NAMALWA (cell line): ENCODE measurements at regions not wholly inside any gene's neighbourhood (a gene's known extent, or its start where the extent isn't known, plus 50 kb on each side); places are given as distances from the start of the nearest gene placed in this dataset.

Experiments used
- DNase-seq: peaks from one replicate; pipeline ENCODE4 v3.0.0-alpha.2; 2015; ENCODE audit warnings: low spot score

DNA sequence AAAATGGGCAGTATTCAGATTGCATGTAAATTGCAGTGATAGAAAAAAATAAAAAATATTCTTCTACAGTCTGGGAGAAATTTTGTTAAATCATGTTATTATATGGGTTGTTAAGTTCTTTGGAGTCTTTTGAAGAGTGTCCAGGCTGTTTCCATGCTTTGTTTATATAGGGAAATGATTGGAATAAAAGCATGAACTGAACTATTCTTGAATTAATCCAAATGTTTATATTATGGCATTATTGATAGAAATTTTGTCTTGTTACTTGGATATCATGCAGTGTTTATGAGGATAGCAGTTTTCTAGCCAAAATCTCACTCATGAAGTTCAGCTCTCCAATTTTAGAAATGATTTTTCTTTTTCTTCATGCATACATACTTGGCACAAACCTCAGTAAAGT, 108.2 kb upstream of the NAV3 start:
- no peak for DNase-seq

DNA sequence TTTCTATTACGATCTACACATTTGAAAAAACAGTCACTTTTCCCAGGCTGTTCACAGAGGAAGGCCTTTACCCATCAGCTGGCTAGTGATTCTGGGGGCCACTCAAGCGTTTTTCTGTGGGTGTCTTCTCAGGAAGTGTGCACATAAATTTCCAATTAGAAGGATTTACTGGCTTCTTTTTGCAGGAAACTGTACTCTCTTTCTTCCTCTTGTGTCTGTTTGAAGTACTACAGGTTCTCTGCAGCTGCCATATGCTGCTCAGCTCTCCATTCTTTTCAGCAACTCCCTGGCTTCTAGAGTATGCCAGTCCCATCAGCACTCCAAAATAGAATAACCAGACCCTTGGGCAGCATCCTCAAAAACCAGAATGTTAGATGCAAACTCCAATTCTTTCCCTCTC, 110.4 kb upstream of the NAV3 start:
- no peak for DNase-seq

- DNase-seq = no peak
Observed at GRCh38 chr12:77710209-77710608, 120.5 kb upstream of the NAV3 start.

GRCh38 chr12:77697126-77697525, 133.6 kb upstream of the NAV3 start:
- DNase-seq = no peak

- no peak for DNase-seq
Observed at GRCh38 chr12:77696183-77696582, 134.5 kb upstream of the NAV3 start.

DNA sequence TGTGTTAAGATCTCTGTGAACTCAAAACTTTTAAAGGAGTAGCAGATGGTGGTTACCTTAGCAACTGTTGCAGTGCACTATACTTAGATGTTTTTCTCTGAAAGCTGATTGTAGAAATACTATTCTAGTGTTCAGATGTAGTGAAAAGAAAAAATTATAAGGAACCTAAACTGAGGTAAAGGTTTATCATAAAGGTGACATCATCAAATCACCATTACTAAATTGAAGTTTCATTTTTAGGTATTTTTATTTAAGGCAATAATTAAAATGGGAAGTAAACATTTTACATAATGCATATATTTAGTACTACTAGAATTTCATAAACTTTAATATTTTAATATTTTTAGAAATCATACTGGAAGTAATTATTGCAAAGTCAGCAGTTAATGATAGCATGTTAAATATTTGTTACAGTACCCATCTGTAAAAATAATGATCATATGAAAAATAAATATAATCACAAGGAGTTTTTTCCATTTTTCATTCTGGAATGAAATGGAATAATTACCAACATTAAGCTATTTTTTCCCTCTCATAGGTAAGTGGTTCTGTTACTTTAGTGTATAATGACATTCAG, 141.1 kb upstream of the NAV3 start:
- DNase-seq = no peak

DNA sequence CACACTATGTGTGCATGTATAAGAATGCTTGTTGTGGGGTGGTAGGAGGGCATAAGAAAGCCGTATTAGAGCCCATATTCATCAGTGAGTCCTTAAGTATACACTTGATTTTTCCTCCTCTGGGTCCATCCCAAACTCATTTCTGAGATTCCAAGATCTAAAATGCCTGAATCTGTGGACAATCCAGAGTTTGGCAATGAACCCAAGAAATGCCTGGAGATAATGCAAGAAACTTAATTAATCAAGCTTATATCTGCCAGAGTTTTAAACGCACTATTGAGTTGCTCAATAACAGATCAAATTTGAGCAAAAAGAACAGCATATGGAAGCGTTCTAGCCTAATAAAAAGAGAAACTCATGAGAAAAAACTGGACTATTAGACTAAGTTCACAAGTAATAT, 143.4 kb upstream of the NAV3 start:
- DNase-seq = no peak

GRCh38 chr12:77686760-77687159, 143.9 kb upstream of the NAV3 start:
- DNase-seq = no peak

DNA sequence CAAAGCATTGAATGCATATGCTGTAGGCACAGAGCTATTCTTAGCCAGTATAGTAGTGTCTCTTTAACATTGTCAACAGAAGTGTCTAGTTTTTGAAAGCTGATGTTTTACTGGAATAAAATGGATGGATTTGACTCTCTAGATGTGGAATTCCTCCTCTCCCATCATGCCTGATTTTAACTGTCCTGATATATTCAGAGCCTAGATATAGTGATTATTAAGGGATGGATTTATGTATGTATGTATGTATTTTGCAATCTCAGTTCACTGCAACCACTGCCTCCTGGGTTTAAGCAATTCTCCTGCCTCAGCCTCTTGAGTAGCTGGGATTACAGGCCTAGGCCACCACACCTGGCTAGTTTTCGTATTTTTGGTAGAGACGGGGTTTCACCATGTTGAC, 144.8 kb upstream of the NAV3 start:
- no peak for DNase-seq

DNA sequence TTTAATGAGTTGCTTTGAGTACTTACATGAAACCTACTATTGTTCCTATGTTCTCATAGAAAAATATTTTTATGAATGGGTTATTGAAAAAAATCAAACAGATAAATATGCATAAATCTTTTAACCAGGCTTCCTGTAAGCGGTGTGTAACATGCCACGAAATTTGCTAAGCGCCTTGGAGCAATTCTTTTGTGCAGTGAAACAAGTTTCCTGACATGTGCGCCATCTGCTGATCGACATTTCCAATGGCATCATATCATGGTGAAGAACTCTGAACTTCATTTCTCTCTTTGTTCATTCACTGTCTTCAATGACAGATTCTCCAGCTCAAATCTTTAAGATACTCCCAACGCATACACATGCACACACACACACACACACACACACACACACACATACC, 145.6 kb upstream of the NAV3 start:
- DNase-seq = peak; percentile 62

- no peak for DNase-seq
Observed at GRCh38 chr12:77682488-77682887, 148.2 kb upstream of the NAV3 start.

DNA sequence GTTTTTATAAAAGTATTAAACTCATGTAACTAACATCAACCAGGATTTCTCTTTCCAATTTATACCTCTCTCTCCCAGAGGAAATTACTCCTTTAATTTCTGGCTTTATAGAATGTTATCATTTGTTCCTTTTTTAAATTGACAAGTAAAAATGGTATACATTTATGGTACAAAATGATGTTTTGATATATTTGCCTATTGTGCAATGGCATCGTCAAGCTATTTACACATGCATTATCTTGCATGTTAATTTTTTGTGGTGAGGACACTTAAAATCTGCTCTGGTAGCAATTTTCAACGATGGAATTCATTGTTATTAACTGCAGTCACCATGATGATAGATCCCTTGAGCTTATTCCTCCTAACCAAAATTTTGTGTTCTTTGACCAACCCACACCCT, 149.0 kb upstream of the NAV3 start:
- no peak for DNase-seq

DNA sequence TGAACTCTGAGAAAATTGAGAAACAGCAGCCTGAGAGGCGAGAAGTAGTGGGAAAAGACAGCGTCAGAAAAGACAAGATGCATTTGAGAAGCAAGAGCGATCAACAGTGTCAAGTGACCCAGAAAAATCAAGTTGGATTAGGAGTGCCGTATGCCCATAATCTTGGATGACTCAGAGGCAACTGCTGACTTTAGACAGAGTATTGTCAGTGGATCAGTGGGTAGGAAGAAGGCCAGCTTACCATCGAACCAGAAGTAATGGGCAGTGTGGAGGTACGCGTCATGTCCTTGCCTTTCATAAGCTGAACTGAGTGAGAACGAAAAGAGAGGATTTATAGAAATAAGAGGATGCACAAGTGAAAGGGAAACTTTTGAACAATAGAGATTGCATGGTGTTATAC, 151.0 kb upstream of the NAV3 start:
- no peak for DNase-seq

DNA sequence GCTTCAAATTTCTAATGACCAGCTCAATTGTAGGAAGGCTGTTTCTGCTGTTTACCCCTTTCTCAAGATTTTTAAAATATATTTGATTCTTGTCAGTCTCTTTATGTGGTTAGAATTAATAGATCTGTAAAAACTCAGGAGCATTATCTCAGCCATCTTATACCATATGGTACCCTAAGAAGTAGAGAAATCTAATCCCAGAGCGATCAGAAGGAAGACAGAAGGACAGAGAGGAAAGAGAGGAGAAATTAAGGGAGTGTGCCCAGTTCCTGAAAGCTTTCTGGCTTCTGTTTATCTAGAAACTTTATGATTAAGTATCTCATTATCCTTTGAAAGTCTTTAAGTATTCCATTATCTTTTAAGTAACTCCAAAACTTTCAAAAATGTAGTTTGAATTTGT, 152.1 kb upstream of the NAV3 start:
- no peak for DNase-seq

GRCh38 chr12:77667101-77667500, 163.6 kb upstream of the NAV3 start:
- DNase-seq = no peak

- DNase-seq = no peak
Observed at GRCh38 chr12:77648716-77649115, 182.0 kb upstream of the NAV3 start.

- DNase-seq = no peak
Observed at GRCh38 chr12:77645966-77646598, 184.6 kb upstream of the NAV3 start.

- no peak for DNase-seq
Observed at GRCh38 chr12:77644915-77645605, 185.6 kb upstream of the NAV3 start.

- DNase-seq = no peak
Observed at GRCh38 chr12:77642246-77642645, 188.4 kb upstream of the NAV3 start.

GRCh38 chr12:77640356-77640755, 190.3 kb upstream of the NAV3 start:
- DNase-seq = no peak

DNA sequence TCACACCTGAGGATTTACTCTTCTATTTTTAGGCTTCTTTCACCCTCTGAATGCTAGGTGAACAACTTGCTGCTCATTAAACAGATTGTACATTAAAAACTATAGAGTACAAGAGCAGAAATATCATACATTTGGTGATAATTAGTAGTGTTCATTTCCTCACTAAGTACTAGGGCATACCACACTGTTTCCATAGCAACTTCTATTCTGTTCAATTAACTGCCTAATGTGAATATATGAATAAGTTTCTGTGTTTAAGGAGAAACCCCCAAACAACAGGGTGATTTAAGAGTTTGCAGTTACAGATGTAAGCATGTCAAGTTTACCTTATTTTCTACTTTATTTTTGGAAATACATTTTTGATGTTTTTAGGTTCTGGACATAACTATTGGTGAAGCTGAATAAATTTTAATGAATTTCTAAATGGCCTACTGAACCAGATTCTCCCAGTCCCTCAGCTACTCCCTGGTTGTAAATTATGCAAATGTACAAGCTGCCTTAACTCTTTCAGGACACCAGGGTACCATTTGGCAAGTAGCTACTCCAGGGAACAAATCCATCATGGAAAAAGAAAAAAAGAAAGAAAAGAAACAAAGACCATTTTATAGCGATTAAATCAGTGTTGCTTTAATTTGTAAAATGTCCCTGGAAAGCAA, 199.8 kb upstream of the NAV3 start:
- DNase-seq = no peak

DNA sequence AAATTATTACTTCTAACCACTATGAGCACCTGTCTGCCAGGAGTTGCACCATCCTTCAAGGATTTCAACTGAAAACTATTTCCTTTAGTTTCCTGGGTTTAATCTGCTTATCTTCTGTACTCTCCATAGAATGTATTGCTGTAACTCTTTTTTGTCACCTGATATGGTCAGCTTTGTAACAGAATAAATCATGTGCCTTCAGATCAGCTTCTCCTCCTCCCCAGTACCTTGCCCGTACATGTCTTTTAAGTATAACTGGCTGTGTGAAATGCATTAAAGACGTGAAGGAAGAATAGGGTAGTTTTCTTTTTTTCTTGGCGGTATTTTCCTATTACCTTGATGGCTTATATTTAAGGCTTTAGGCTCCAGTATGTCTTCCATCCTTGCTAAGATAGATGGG, 200.3 kb upstream of the NAV3 start:
- no peak for DNase-seq

DNA sequence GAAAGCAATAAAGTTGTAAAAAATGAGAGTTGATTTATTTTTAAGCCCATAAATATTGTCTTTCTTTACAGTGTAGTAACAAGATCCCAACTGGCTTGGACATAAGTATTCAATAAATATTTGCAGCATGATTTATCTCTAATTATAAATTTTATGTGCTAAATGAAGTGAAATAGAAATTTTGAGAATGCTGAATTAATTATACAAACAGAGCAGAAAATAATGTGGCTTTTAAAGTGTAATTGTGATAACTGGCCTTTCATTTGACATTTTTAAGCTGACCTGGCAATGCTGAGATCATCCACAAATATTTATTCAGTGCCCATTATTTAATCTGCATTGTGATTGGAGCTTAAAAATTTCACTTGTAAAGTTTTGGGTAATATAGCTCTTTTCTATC, 201.6 kb upstream of the NAV3 start:
- DNase-seq = no peak
